Calu3 (cell line): ENCODE measurements at regions not wholly inside any gene's neighbourhood (a gene's known extent, or its start where the extent isn't known, plus 50 kb on each side); places are given as distances from the start of the nearest gene placed in this dataset.

Experiments used
- BruUV-seq: library from RNA; stranded (reverse); fragments of 400-500 nt; replicated peaks from 2 replicates; lab custom pipeline; 2021; lab: Mats Ljungman, UMichigan
- CTCF ChIA-PET: fragments of 300-600 bp; sonication (Branson Sonifier 250); formaldehyde crosslinking; loops from one replicate; lab custom pipeline; 2022; ENCODE audit warnings: antibody characterized with exemption; lab: Charles Lee
- DNase-seq: peaks from one replicate; pipeline ENCODE4 v3.0.0; 2022
- H3K27ac Mint-ChIP-seq: one replicate; pipeline ENCODE4 v1.8.0; 2022; ENCODE audit warnings: mixed read lengths; ENCODE audit not compliant: unreplicated experiment
- H3K27me3 Mint-ChIP-seq: one replicate; pipeline ENCODE4 v1.8.0; 2022; ENCODE audit warnings: mixed read lengths; ENCODE audit not compliant: unreplicated experiment
- H3K36me3 Mint-ChIP-seq: one replicate; pipeline ENCODE4 v1.8.0; 2022; ENCODE audit warnings: mild to moderate bottlenecking, moderate library complexity, mixed read lengths; ENCODE audit not compliant: insufficient read depth, unreplicated experiment
- H3K4me1 Mint-ChIP-seq: one replicate; pipeline ENCODE4 v1.8.0; 2022; ENCODE audit warnings: mild to moderate bottlenecking, low read depth, mixed read lengths; ENCODE audit not compliant: unreplicated experiment
- H3K4me3 Mint-ChIP-seq: one replicate; pipeline ENCODE4 v1.8.0; 2022; ENCODE audit warnings: mild to moderate bottlenecking, low read depth, moderate library complexity, mixed read lengths; ENCODE audit not compliant: unreplicated experiment
- H3K9me3 Mint-ChIP-seq: one replicate; pipeline ENCODE4 v1.8.0; 2022; ENCODE audit warnings: low read depth, mixed read lengths; ENCODE audit not compliant: unreplicated experiment
- CTCF ChIP-seq: fragments of 200-600 bp; IDR thresholded peaks from one replicate; pipeline ENCODE4 v1.8.0; 2022; ENCODE audit warnings: antibody characterized with exemption; ENCODE audit not compliant: unreplicated experiment
- intact Hi-C: fragments of 100-400 bp; cut with micrococcal nuclease; formaldehyde crosslinking; loops from one replicate; pipeline ENCODE4 v1.10.0; 2022; ENCODE audit not compliant: unreplicated experiment

- no peak for TF ChIP-seq CTCF
- BruUV-seq = no TSS peak
- CTCF ChIA-PET = interaction anchor here (0.7 kb wide), 1 partner anchor 105 kb away, joined by 3 read pairs; no protein-coding TSS in a partner anchor
- Mint-ChIP-seq H3K9me3 (peaks cover 3% of the 10 kb centered on the region), H3K27me3 (no peaks in the 10 kb centered on the region), H3K4me1 (peaks cover 18% of the 10 kb centered on the region), H3K27ac (no peak overlapping the region), H3K36me3 (no peaks in the 10 kb centered on the region), H3K4me3 (no peak overlapping the region)
- intact Hi-C loops = loop anchor here (10.0 kb wide), 1 partner anchor 353 kb away; no protein-coding TSS in a partner anchor
- no peak for DNase-seq
Measured at GRCh38 chr5:40381676-40382363, 297.9 kb upstream of the PTGER4 start.

- H3K36me3 Mint-ChIP-seq = no peaks in the 10 kb centered on the region
- H3K27me3 Mint-ChIP-seq = no peaks in the 10 kb centered on the region
- H3K27ac Mint-ChIP-seq = no peak overlapping the region
- no TSS peak for BruUV-seq
- peaks cover 3% of the 10 kb centered on the region for H3K9me3 Mint-ChIP-seq
- no peak for TF ChIP-seq CTCF
- no peak for DNase-seq
- H3K4me3 Mint-ChIP-seq = no peak overlapping the region
- peaks cover 18% of the 10 kb centered on the region for H3K4me1 Mint-ChIP-seq
- intact Hi-C loops = loop anchor here (10.0 kb wide), 1 partner anchor 354 kb away; no protein-coding TSS in a partner anchor
- CTCF ChIA-PET = interaction anchor here (0.7 kb wide), 1 partner anchor 106 kb away, joined by 3 read pairs; no protein-coding TSS in a partner anchor
Measured at GRCh38 chr5:40381016-40381415, 298.7 kb upstream of the PTGER4 start.

DNA sequence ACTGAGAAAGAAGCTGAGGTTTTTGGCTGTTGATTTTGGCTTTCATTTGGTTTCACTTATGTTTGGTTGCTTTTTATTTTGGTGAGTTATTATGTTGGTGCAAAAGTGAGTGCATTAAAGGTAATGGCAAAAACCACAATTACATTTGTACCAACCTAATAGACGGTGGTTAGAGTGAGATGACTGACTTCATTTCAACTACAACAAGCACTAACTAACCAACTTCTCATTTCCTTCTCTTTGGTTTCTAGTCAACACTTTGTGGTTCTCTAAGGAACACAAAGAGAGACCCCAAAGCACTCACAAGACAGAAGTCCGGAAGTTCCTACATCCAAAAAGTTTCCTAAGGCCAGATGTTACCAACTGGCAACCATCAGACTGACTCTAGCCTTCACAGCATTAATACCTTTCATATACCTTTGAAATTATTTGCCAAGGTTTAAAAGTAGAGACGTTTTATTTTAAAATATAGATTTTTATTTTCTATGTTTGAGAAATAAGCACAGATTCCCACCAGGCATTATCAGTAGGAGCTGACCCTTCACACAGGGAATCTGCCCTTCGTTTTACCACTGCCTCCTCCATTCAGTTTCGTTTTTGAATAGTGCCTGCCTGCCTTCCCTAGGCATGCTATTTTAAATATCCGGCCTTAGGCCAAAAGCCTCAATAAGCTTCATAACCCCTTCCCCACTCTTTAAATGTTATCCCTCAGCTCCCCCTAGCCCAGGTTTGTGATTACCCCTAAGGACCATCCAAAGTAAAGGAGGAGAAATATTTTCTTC lies 301.1 kb upstream of the PTGER4 start:
- CTCF ChIA-PET = interaction anchor here (0.6 kb wide), 1 partner anchor 561 kb away, joined by 4 read pairs; no protein-coding TSS in a partner anchor
- Mint-ChIP-seq H3K27ac (no peak overlapping the region), H3K27me3 (no peaks in the 10 kb centered on the region), H3K4me1 (peaks cover 13% of the 10 kb centered on the region), H3K9me3 (peaks cover 3% of the 10 kb centered on the region), H3K36me3 (no peaks in the 10 kb centered on the region), H3K4me3 (no peak overlapping the region)
- no peak for DNase-seq
- intact Hi-C loops = loop anchor here (10.0 kb wide), 1 partner anchor 434 kb away; no protein-coding TSS in a partner anchor
- no peak for TF ChIP-seq CTCF
- BruUV-seq = no TSS peak

DNA sequence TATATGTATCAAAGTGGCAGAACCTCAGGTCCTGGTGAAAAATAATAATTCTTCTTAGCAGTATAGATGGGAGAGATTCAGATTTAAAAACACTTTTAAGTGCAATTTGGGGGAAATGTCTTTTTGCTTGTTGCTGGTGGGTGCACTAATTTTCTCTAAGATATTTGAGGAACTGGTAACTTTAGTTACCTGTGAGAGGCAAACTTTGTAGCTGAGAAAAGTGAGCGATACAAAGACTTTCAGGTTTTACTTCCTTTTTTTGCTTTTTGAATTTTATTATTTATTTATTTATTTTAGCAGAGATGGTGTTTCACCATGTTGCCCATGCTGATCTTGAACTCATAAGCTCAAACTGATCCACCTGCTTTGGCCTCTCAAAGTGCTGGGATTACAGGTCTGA lies 303.1 kb upstream of the PTGER4 start:
- intact Hi-C loops = loop anchor here (10.0 kb wide), 1 partner anchor 432 kb away; no protein-coding TSS in a partner anchor
- H3K4me3 Mint-ChIP-seq = no peak overlapping the region
- H3K36me3 Mint-ChIP-seq = no peaks in the 10 kb centered on the region
- H3K9me3 Mint-ChIP-seq = peaks cover 3% of the 10 kb centered on the region
- no peak for DNase-seq
- no peak overlapping the region for H3K27ac Mint-ChIP-seq
- no TSS peak for BruUV-seq
- H3K4me1 Mint-ChIP-seq = peaks cover 4% of the 10 kb centered on the region
- CTCF ChIA-PET = no interaction called here
- no peak for TF ChIP-seq CTCF
- H3K27me3 Mint-ChIP-seq = no peaks in the 10 kb centered on the region
